ENCODE measurements at regions not wholly inside any gene's neighbourhood (a gene's known extent, or its start where the extent isn't known, plus 50 kb on each side); places are given as distances from the start of the nearest gene placed in this dataset.

DNA sequence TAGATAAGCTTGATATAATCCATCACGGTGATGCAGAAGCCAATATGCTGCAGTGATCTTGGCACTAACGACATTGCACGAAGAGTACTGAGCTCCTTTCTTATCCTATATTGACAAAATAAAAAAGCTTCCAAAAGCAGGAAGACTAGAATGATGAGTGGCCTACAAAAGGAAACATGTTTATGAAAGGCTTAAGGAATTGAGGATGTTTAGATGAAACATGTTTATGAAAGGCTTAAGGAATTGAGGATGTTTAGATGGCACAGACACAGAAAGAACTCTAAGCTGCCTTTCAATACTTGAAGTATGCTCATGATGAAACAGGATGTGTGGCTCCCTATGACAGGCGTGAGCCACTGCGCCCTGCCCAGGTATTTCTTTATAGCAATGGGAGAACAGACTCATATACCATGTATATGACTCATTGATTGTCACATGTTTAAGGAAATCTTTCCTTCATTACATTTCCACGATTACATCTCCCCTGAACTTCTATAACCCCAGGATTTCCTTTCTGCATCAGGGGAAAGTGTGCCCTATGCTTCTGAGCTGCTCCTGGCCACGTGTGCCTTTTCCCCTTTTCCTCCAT lies 690.8 kb upstream of the ARGLU1 start:
- Mint-ChIP-seq H3K9me3 (no peaks in the 10 kb centered on the region), H3K4me1 (no peaks in the 10 kb centered on the region), H3K4me3 (no peak overlapping the region), H3K27me3 (ENCODE audit: low read depth) (no peaks in the 10 kb centered on the region), H3K27ac (no peak overlapping the region), H3K36me3 (no peaks in the 10 kb centered on the region)
- POLR2A ChIA-PET, result no interaction called here
- CTCF ChIA-PET, result interaction anchor here (2.0 kb wide), 1 partner anchor 43 kb away, joined by 5 read pairs; no protein-coding TSS in a partner anchor
- ATAC-seq, result no peak
- DNase-seq (ENCODE audit: low spot score), result no peak
- TF ChIP-seq ZNF317 (CRISPR knock-in tag; IDR thresholded peaks at IDR 0.05; ENCODE audit: borderline replicate concordance, low read depth), result no peak
- TF ChIP-seq ELF4 (CRISPR knock-in tag; IDR thresholded peaks at IDR 0.05; ENCODE audit: low read depth), result no peak
- TF ChIP-seq RORB (CRISPR knock-in tag; IDR thresholded peaks at IDR 0.05), result no peak
- TF ChIP-seq, protein P1, sequence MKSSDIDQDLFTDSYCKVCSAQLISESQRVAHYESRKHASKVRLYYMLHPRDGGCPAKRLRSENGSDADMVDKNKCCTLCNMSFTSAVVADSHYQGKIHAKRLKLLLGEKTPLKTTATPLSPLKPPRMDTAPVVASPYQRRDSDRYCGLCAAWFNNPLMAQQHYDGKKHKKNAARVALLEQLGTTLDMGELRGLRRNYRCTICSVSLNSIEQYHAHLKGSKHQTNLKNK (CRISPR knock-in tag; IDR thresholded peaks at IDR 0.05), result no peak
- TF ChIP-seq, protein P2, sequence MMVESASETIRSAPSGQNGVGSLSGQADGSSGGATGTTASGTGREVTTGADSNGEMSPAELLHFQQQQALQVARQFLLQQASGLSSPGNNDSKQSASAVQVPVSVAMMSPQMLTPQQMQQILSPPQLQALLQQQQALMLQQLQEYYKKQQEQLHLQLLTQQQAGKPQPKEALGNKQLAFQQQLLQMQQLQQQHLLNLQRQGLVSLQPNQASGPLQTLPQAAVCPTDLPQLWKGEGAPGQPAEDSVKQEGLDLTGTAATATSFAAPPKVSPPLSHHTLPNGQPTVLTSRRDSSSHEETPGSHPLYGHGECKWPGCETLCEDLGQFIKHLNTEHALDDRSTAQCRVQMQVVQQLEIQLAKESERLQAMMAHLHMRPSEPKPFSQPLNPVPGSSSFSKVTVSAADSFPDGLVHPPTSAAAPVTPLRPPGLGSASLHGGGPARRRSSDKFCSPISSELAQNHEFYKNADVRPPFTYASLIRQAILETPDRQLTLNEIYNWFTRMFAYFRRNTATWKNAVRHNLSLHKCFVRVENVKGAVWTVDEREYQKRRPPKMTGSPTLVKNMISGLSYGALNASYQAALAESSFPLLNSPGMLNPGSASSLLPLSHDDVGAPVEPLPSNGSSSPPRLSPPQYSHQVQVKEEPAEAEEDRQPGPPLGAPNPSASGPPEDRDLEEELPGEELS (CRISPR knock-in tag; IDR thresholded peaks at IDR 0.05), result no peak
- TF ChIP-seq, protein P3, sequence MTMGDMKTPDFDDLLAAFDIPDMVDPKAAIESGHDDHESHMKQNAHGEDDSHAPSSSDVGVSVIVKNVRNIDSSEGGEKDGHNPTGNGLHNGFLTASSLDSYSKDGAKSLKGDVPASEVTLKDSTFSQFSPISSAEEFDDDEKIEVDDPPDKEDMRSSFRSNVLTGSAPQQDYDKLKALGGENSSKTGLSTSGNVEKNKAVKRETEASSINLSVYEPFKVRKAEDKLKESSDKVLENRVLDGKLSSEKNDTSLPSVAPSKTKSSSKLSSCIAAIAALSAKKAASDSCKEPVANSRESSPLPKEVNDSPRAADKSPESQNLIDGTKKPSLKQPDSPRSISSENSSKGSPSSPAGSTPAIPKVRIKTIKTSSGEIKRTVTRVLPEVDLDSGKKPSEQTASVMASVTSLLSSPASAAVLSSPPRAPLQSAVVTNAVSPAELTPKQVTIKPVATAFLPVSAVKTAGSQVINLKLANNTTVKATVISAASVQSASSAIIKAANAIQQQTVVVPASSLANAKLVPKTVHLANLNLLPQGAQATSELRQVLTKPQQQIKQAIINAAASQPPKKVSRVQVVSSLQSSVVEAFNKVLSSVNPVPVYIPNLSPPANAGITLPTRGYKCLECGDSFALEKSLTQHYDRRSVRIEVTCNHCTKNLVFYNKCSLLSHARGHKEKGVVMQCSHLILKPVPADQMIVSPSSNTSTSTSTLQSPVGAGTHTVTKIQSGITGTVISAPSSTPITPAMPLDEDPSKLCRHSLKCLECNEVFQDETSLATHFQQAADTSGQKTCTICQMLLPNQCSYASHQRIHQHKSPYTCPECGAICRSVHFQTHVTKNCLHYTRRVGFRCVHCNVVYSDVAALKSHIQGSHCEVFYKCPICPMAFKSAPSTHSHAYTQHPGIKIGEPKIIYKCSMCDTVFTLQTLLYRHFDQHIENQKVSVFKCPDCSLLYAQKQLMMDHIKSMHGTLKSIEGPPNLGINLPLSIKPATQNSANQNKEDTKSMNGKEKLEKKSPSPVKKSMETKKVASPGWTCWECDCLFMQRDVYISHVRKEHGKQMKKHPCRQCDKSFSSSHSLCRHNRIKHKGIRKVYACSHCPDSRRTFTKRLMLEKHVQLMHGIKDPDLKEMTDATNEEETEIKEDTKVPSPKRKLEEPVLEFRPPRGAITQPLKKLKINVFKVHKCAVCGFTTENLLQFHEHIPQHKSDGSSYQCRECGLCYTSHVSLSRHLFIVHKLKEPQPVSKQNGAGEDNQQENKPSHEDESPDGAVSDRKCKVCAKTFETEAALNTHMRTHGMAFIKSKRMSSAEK (CRISPR knock-in tag; IDR thresholded peaks at IDR 0.05; ENCODE audit: borderline replicate concordance), result no peak
- no peak for TF ChIP-seq CBFB (CRISPR knock-in tag; IDR thresholded peaks at IDR 0.05; ENCODE audit: low read depth)
- TF ChIP-seq, protein P4, sequence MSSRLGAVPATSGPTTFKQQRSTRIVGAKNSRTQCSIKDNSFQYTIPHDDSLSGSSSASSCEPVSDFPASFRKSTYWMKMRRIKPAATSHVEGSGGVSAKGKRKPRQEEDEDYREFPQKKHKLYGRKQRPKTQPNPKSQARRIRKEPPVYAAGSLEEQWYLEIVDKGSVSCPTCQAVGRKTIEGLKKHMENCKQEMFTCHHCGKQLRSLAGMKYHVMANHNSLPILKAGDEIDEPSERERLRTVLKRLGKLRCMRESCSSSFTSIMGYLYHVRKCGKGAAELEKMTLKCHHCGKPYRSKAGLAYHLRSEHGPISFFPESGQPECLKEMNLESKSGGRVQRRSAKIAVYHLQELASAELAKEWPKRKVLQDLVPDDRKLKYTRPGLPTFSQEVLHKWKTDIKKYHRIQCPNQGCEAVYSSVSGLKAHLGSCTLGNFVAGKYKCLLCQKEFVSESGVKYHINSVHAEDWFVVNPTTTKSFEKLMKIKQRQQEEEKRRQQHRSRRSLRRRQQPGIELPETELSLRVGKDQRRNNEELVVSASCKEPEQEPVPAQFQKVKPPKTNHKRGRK (CRISPR knock-in tag; IDR thresholded peaks at IDR 0.05; ENCODE audit: borderline replicate concordance), result no peak
- TF ChIP-seq KAT7 (CRISPR knock-in tag; IDR thresholded peaks at IDR 0.05; ENCODE audit: borderline replicate concordance), result no peak
- TF ChIP-seq OVOL2 (CRISPR knock-in tag; IDR thresholded peaks at IDR 0.05; ENCODE audit: borderline replicate concordance), result no peak
- TF ChIP-seq FOXK1 (CRISPR knock-in tag; IDR thresholded peaks at IDR 0.05), result no peak
- no peak for TF ChIP-seq TEAD4 (CRISPR knock-in tag; IDR thresholded peaks at IDR 0.05)
- TF ChIP-seq, protein P5, sequence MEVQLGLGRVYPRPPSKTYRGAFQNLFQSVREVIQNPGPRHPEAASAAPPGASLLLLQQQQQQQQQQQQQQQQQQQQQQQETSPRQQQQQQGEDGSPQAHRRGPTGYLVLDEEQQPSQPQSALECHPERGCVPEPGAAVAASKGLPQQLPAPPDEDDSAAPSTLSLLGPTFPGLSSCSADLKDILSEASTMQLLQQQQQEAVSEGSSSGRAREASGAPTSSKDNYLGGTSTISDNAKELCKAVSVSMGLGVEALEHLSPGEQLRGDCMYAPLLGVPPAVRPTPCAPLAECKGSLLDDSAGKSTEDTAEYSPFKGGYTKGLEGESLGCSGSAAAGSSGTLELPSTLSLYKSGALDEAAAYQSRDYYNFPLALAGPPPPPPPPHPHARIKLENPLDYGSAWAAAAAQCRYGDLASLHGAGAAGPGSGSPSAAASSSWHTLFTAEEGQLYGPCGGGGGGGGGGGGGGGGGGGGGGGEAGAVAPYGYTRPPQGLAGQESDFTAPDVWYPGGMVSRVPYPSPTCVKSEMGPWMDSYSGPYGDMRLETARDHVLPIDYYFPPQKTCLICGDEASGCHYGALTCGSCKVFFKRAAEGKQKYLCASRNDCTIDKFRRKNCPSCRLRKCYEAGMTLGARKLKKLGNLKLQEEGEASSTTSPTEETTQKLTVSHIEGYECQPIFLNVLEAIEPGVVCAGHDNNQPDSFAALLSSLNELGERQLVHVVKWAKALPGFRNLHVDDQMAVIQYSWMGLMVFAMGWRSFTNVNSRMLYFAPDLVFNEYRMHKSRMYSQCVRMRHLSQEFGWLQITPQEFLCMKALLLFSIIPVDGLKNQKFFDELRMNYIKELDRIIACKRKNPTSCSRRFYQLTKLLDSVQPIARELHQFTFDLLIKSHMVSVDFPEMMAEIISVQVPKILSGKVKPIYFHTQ (CRISPR knock-in tag; IDR thresholded peaks at IDR 0.05), result no peak
- TF ChIP-seq CREB1 (CRISPR knock-in tag; IDR thresholded peaks at IDR 0.05), result no peak
